RWPE1 (cell line): ENCODE measurements at regions not wholly inside any gene's neighbourhood (a gene's known extent, or its start where the extent isn't known, plus 50 kb on each side); places are given as distances from the start of the nearest gene placed in this dataset.

Experiments
- CTCF ChIA-PET: fragments of 350-600 bp; sonication (Branson Sonifier 250); formaldehyde crosslinking; extraction: SDS; loops from one replicate; lab custom pipeline; 2021; lab: Yijun Ruan, JAX
- POLR2A ChIA-PET: fragments of 400-600 bp; formaldehyde crosslinking; extraction: SDS; loops from one replicate; lab custom pipeline; 2020; ENCODE audit warnings: antibody characterized with exemption; ENCODE audit not compliant: low non-redundant PET; lab: Yijun Ruan, JAX
- DNase-seq: peaks from one replicate; pipeline ENCODE4 v3.0.0; 2012; ENCODE audit warnings: low spot score
- H3K27ac ChIP-seq: fragments of 450-650 bp; 2 replicates; pipeline ENCODE4 v1.5.1; 2017
- TF ChIP-seq, protein P1 (sequence below): fragments of 450-650 bp; conservative IDR thresholded peaks from 2 replicates; pipeline ENCODE4 v1.5.1; 2017; ENCODE audit warnings: low read depth, mild to moderate bottlenecking

- POLR2A ChIA-PET = no interaction called here
- H3K27ac ChIP-seq = no peak overlapping the region
- TF ChIP-seq, protein P1, sequence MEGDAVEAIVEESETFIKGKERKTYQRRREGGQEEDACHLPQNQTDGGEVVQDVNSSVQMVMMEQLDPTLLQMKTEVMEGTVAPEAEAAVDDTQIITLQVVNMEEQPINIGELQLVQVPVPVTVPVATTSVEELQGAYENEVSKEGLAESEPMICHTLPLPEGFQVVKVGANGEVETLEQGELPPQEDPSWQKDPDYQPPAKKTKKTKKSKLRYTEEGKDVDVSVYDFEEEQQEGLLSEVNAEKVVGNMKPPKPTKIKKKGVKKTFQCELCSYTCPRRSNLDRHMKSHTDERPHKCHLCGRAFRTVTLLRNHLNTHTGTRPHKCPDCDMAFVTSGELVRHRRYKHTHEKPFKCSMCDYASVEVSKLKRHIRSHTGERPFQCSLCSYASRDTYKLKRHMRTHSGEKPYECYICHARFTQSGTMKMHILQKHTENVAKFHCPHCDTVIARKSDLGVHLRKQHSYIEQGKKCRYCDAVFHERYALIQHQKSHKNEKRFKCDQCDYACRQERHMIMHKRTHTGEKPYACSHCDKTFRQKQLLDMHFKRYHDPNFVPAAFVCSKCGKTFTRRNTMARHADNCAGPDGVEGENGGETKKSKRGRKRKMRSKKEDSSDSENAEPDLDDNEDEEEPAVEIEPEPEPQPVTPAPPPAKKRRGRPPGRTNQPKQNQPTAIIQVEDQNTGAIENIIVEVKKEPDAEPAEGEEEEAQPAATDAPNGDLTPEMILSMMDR = no peak
- CTCF ChIA-PET = no interaction called here
- DNase-seq = no peak
Measured at GRCh38 chr18:21162786-21163185, 51.2 kb upstream of the ROCK1 start.

GRCh38 chr18:21163647-21164547 is 52.3 kb upstream of the ROCK1 start:
- no peak overlapping the region for H3K27ac ChIP-seq
- peak; percentile 54 for DNase-seq
- ChIA-PET POLR2A (interaction anchor here (0.5 to 0.6 kb wide), 2 partner anchors 248 to 570 kb away, joined by 4 to 6 read pairs; no protein-coding TSS in a partner anchor), CTCF (interaction anchor here (0.7 to 0.8 kb wide), 2 partner anchors 16 to 194 kb away, joined by 3 to 5 read pairs; no protein-coding TSS in a partner anchor)
- TF ChIP-seq, protein P1 = no peak

- POLR2A ChIA-PET = interaction anchor here (0.5 to 0.6 kb wide), 2 partner anchors 248 to 569 kb away, joined by 4 to 6 read pairs; no protein-coding TSS in a partner anchor
- CTCF ChIA-PET = interaction anchor here (0.7 to 0.8 kb wide), 2 partner anchors 15 to 195 kb away, joined by 3 to 5 read pairs; no protein-coding TSS in a partner anchor
Measured at GRCh38 chr18:21164548-21165095, 53.0 kb upstream of the ROCK1 start.

GRCh38 chr18:21167641-21168377 is 56.2 kb upstream of the ROCK1 start:
- DNase-seq = no peak
- ChIA-PET POLR2A (no interaction called here), CTCF (interaction anchor here (0.6 kb wide), 2 partner anchors 271 to 1575 kb away, joined by 4 read pairs; no protein-coding TSS in a partner anchor)
- H3K27ac ChIP-seq = no peak overlapping the region
- TF ChIP-seq, protein P1 = no peak

More at GRCh38 chr18:21164548-21165095, 53.0 kb upstream of the ROCK1 start:
- TF ChIP-seq, protein P1 = no peak
- DNase-seq = no peak
- no peak overlapping the region for H3K27ac ChIP-seq

- no peak for DNase-seq
- TF ChIP-seq, protein P1 = no peak
- POLR2A ChIA-PET = interaction anchor here (0.6 kb wide), 1 partner anchor 12 kb away, joined by 3 read pairs; no protein-coding TSS in a partner anchor
- no peak overlapping the region for H3K27ac ChIP-seq
- CTCF ChIA-PET = interaction anchor here (0.6 to 0.7 kb wide), 2 partner anchors 166 to 1574 kb away, joined by 4 to 7 read pairs; no protein-coding TSS in a partner anchor
Measured at GRCh38 chr18:21168880-21169279, 57.3 kb upstream of the ROCK1 start.

DNA sequence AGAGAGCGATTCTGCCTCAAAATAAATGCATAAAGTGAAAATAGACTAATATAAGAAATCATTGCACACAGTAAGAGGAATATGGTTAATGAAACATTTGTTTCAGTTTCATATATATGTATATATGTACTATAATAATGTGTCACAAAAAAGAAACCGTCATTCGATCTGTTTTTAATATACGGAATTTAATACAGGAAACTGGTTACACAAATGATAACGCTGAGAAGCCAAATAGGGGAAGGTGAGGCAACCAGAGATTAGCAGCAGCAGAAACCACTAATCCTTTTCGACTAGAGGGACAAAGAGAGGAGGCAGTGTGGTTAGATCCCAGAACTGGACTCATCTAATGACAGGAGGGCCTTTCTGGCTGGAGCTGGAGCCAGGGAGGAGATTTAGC is 64.2 kb upstream of the GREB1L start:
- H3K27ac ChIP-seq = no peak overlapping the region
- TF ChIP-seq, protein P1 = no peak
- CTCF ChIA-PET = no interaction called here
- DNase-seq = no peak
- POLR2A ChIA-PET = no interaction called here
